ENCODE measurements at regions not wholly inside any gene's neighbourhood (a gene's known extent, or its start where the extent isn't known, plus 50 kb on each side); places are given as distances from the start of the nearest gene placed in this dataset.

- no peak for TF ChIP-seq CTCF (conservative IDR thresholded peaks at IDR 0.05; ENCODE audit: low read depth, low read length)
- DNase-seq (ENCODE audit: low read depth) = peak; percentile 21
- no peak overlapping the region for H3K4me3 ChIP-seq (ENCODE audit: low read length)
Measured at GRCh38 chr1:73511038-73511437, 686.9 kb downstream of the LRRIQ3 start.

DNA sequence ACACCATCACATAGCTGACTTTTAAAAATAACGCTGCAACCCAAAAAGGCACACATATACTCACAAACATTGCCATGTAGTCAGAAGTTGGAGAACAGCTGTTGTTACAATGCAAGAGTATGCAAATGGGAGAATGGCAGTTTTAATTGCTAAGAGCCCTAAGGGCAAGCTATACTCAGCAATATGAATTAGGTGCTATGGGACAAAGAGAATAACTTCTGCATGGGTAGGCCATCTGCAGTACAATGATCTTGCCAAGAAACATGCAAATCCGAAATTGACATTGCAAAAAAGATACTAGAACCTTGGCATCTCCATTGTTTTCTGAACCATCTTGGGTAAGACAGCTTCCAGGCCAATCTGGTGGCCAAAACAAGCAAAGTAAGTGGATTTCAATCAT lies 697.8 kb downstream of the LRRIQ3 start:
- no peak for DNase-seq (ENCODE audit: low read depth)
- H3K4me3 ChIP-seq (ENCODE audit: low read length) = no peak overlapping the region
- TF ChIP-seq CTCF (conservative IDR thresholded peaks at IDR 0.05; ENCODE audit: low read depth, low read length) = no peak

DNA sequence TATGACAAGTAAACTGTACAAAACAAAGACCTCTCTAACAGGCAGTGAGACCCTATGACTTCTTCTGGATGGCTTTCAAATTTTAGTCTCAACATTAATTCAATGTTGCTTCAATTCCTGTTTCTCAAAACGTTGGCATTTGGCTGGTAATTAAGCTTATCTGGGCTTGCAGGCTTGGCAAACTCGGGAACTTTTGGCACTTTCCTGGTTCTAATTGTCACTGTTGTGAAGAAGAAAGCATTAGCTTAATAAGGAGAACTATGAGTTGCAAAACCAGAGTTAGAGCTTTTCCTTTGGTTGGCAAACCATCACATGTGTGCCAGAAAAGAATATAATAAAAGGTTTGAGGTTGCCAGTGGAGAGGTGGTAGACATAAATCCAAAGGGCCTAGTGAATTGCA lies 698.3 kb downstream of the LRRIQ3 start:
- no peak for TF ChIP-seq CTCF (conservative IDR thresholded peaks at IDR 0.05; ENCODE audit: low read depth, low read length)
- DNase-seq (ENCODE audit: low read depth) = no peak

DNA sequence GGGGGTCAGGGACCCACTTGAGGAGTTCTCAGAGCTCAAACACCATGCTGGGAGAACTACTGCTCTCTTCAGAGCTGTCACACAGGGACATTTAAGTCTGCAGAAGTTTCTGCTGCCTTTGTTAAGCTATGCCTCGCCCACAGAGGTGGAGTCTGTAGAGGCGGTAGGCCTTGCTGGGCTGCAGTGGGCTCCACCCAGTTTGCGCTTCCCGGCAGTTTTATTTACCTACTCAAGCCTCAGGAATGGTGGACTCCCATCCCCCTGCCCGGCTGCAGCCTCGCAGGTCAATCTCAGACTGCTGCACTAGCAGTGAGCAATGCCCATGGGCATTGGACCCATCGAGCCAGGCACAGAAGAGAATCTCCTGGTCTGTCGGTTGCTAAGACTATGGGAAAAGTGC lies 706.4 kb downstream of the LRRIQ3 start:
- DNase-seq (ENCODE audit: low read depth) = no peak
- no peak for TF ChIP-seq CTCF (conservative IDR thresholded peaks at IDR 0.05; ENCODE audit: low read depth, low read length)
- H3K4me3 ChIP-seq (ENCODE audit: low read length) = no peak overlapping the region

More for the DNA sequence above, 698.3 kb downstream of the LRRIQ3 start:
- H3K4me3 ChIP-seq (ENCODE audit: low read length) = no peak overlapping the region

GRCh38 chr1:73475316-73475870 lies 722.6 kb downstream of the LRRIQ3 start:
- H3K4me3 ChIP-seq (ENCODE audit: low read length) = no peak overlapping the region
- DNase-seq (ENCODE audit: low read depth) = no peak
- TF ChIP-seq CTCF (conservative IDR thresholded peaks at IDR 0.05; ENCODE audit: low read depth, low read length) = no peak

DNA sequence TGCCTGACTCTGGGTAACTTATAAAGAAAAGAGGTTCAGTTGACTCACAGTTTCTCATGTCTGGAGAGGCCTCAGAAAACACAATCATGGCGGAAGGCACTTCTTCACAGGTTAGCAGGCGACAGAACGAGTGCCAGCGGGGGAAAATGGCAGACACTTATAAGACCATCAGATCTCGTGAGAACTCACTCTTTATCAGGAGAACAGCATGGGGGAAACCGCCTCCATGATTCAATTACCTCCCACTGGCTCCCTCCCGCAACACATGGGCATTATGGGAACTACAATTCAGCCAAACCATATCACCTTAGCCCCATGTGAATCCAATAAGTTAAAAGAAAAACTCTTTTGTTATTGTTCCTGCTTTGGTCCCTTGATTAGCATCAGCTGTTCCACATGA lies 725.2 kb downstream of the LRRIQ3 start:
- no peak for TF ChIP-seq CTCF (conservative IDR thresholded peaks at IDR 0.05; ENCODE audit: low read depth, low read length)
- no peak for DNase-seq (ENCODE audit: low read depth)
- no peak overlapping the region for H3K4me3 ChIP-seq (ENCODE audit: low read length)

GRCh38 chr1:73467731-73468130 lies 730.2 kb downstream of the LRRIQ3 start:
- TF ChIP-seq CTCF (conservative IDR thresholded peaks at IDR 0.05; ENCODE audit: low read depth, low read length) = no peak
- no peak overlapping the region for H3K4me3 ChIP-seq (ENCODE audit: low read length)
- no peak for DNase-seq (ENCODE audit: low read depth)

Measured in retinal pigment epithelial cell (primary cell).